ENCODE measurements at regions not wholly inside any gene's neighbourhood (a gene's known extent, or its start where the extent isn't known, plus 50 kb on each side); places are given as distances from the start of the nearest gene placed in this dataset.

GRCh38 chr16:88276591-88276990 is 106.2 kb upstream of the ZNF469 start:
- TF ChIP-seq MAFK (IDR thresholded peaks at IDR 0.05; ENCODE audit: low read depth, low read length) (no peak), JUN (IDR thresholded peaks at IDR 0.05; ENCODE audit: low read depth, low read length) (no peak), POLR2AphosphoS5 (IDR thresholded peaks at IDR 0.05; ENCODE audit: low read depth, low read length) (no peak), EZH2 (IDR thresholded peaks at IDR 0.05; ENCODE audit: low read depth, low read length, severe bottlenecking) (no peak), CTCF (IDR thresholded peaks at IDR 0.05; ENCODE audit: control extremely low read depth in 1 of 3, insufficient read depth in 1 of 3, low read depth in 1 of 3, low read length in 3 of 3) (no peak), ZNF274 (IDR thresholded peaks at IDR 0.05; ENCODE audit: borderline replicate concordance, extremely low read depth, low read length) (no peak), EP300 (IDR thresholded peaks at IDR 0.05; ENCODE audit: borderline replicate concordance in 1 of 2, low read depth in 2 of 2, low read length in 2 of 2) (no peak), RNF2 (IDR thresholded peaks at IDR 0.05; ENCODE audit: borderline replicate concordance, low read depth, low read length, missing control alignments, poor library complexity, severe bottlenecking) (no peak), SP2 (IDR thresholded peaks at IDR 0.05; ENCODE audit: low read length) (no peak), POLR2A (IDR thresholded peaks at IDR 0.05; ENCODE audit: control extremely low read depth in 1 of 2, low read depth in 2 of 2, low read length in 2 of 2) (no peak), SIX5 (IDR thresholded peaks at IDR 0.05; ENCODE audit: low read depth, low read length) (no peak), SRF (IDR thresholded peaks at IDR 0.05; ENCODE audit: low read depth, low read length) (no peak)

All from H1 (cell line).